GM23338 (cell line): ENCODE measurements at regions not wholly inside any gene's neighbourhood (a gene's known extent, or its start where the extent isn't known, plus 50 kb on each side); places are given as distances from the start of the nearest gene placed in this dataset.

Source experiments
- ATAC-seq: fragments of 200-7000 bp; cut with Tn5 transposase; 3 replicates; pipeline ENCODE4 v1.9.1; 2020
- DNase-seq: peaks from one replicate; pipeline ENCODE4 v3.0.0-alpha.2; 2015; ENCODE audit warnings: low spot score
- H2AFZ ChIP-seq: fragments of 200-600 bp; sonication (generic); 2 replicates; pipeline ENCODE4 v1.8.0; 2016; ENCODE audit warnings: antibody characterized with exemption, mild to moderate bottlenecking, moderate library complexity
- H3F3A ChIP-seq: fragments of 200-600 bp; sonication (generic); replicated peaks from 2 replicates; pipeline ENCODE4 v1.8.0; 2017; ENCODE audit warnings: antibody characterized with exemption, mixed run types, low read depth
- H3K27ac ChIP-seq: fragments of 200-600 bp; sonication (generic); 2 replicates; pipeline ENCODE4 v1.6.1; 2016; ENCODE audit warnings: low read depth
- H3K27me3 ChIP-seq: fragments of 200-600 bp; sonication (generic); 2 replicates; pipeline ENCODE4 v1.8.0; 2016; ENCODE audit warnings: mild to moderate bottlenecking, mixed run types, moderate library complexity; ENCODE audit not compliant: insufficient read depth
- H3K36me3 ChIP-seq: fragments of 200-600 bp; sonication (generic); 2 replicates; pipeline ENCODE4 v1.8.0; 2016; ENCODE audit warnings: mild to moderate bottlenecking; ENCODE audit not compliant: insufficient read depth
- H3K4me1 ChIP-seq: fragments of 200-600 bp; sonication (generic); 2 replicates; pipeline ENCODE4 v1.8.0; 2016; ENCODE audit warnings: mild to moderate bottlenecking, moderate library complexity; ENCODE audit not compliant: insufficient read depth
- H3K4me2 ChIP-seq: fragments of 200-600 bp; sonication (generic); 2 replicates; pipeline ENCODE4 v1.7.1; 2017; ENCODE audit warnings: mixed run types
- H3K4me3 ChIP-seq: fragments of 200-600 bp; sonication (generic); 2 replicates; pipeline ENCODE4 v1.6.1; 2016; ENCODE audit warnings: mixed run types
- H3K79me2 ChIP-seq: fragments of 200-600 bp; sonication (generic); replicated peaks from 2 replicates; pipeline ENCODE4 v1.8.0; 2017; ENCODE audit warnings: mild to moderate bottlenecking; ENCODE audit not compliant: insufficient read depth
- H3K9me2 ChIP-seq: fragments of 200-600 bp; sonication (generic); 2 replicates; pipeline ENCODE4 v1.8.0; 2017; ENCODE audit not compliant: insufficient read depth
- H4K20me1 ChIP-seq: fragments of 200-600 bp; sonication (generic); replicated peaks from 2 replicates; pipeline ENCODE4 v1.8.0; 2017; ENCODE audit warnings: mild to moderate bottlenecking; ENCODE audit not compliant: insufficient read depth
- H3K27ac Mint-ChIP-seq: 2 replicates; pipeline ENCODE4 v1.8.0; 2020; ENCODE audit warnings: inconsistent platforms, mild to moderate bottlenecking, moderate library complexity, mixed read lengths
- H3K27me3 Mint-ChIP-seq: 3 replicates; pipeline ENCODE4 v1.8.0; 2022; ENCODE audit warnings: low read depth, mild to moderate bottlenecking, moderate library complexity, mixed read lengths, inconsistent platforms; ENCODE audit not compliant: insufficient read depth, poor library complexity
- H3K36me3 Mint-ChIP-seq: 3 replicates; pipeline ENCODE4 v1.8.0; 2021; ENCODE audit warnings: low read depth, mild to moderate bottlenecking, inconsistent platforms, moderate library complexity, mixed read lengths
- H3K4me1 Mint-ChIP-seq: 3 replicates; pipeline ENCODE4 v1.8.0; 2020; ENCODE audit warnings: mild to moderate bottlenecking, inconsistent platforms, mixed read lengths
- H3K4me3 Mint-ChIP-seq: 3 replicates; pipeline ENCODE4 v1.8.0; 2021; ENCODE audit warnings: moderate library complexity, mild to moderate bottlenecking, inconsistent platforms, mixed read lengths
- H3K9me3 Mint-ChIP-seq: 3 replicates; pipeline ENCODE4 v1.8.0; 2020; ENCODE audit warnings: moderate library complexity, mild to moderate bottlenecking, inconsistent platforms, mixed read lengths
- CREB1 ChIP-seq: fragments of 250-450 bp; sonication (Bioruptor Pico); IDR thresholded peaks from 2 replicates; pipeline ENCODE4 v1.5.0; 2020; ENCODE audit warnings: low read depth, mild to moderate bottlenecking, moderate library complexity
- EZH2phosphoT487 ChIP-seq: fragments of 200-600 bp; sonication (generic); IDR thresholded peaks from one replicate; pipeline ENCODE4 v1.8.1; 2018; ENCODE audit warnings: antibody characterized with exemption; ENCODE audit not compliant: unreplicated experiment
- NANOG ChIP-seq: IDR thresholded peaks from 2 replicates; pipeline ENCODE4 v1.6.1; 2016; ENCODE audit warnings: antibody characterized with exemption, borderline replicate concordance
- ZNF114 ChIP-seq: fragments of 250-450 bp; sonication (Bioruptor Pico); IDR thresholded peaks from 2 replicates; pipeline ENCODE4 v1.5.0; 2020; ENCODE audit warnings: mild to moderate bottlenecking, moderate library complexity
- TF ChIP-seq, protein P1 (sequence below): fragments of 250-450 bp; sonication (Bioruptor Pico); IDR thresholded peaks from 2 replicates; pipeline ENCODE4 v1.5.0; 2020; ENCODE audit warnings: mild to moderate bottlenecking, moderate library complexity
- TF ChIP-seq, protein P2 (sequence below), 2 experiments: fragments of 200-600 bp in 1 of 2; sonication (generic) in 1 of 2; conservative IDR thresholded peaks; 2 replicates each; pipeline versions ENCODE4 v1.5.1 to v1.6.1; 2016 to 2017; ENCODE audit warnings: antibody characterized with exemption in 2 of 2, low read depth in 2 of 2, mild to moderate bottlenecking in 2 of 2, moderate library complexity in 1 of 2

DNA sequence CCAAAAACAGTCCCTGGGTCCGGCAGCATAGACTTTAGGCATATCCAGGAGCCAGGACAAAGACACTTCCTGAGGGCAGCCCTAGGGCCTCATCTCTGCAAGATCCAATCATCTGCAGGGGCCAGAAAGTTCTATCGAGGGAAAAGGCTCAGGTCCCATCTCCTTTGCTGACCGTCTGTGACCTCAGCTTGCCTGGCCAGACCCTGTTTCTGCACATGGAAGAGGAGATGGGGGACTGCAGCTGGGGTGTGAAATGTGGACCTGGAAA lies 51.0 kb upstream of the FCN1 start (continued):
- TF ChIP-seq, protein P1, sequence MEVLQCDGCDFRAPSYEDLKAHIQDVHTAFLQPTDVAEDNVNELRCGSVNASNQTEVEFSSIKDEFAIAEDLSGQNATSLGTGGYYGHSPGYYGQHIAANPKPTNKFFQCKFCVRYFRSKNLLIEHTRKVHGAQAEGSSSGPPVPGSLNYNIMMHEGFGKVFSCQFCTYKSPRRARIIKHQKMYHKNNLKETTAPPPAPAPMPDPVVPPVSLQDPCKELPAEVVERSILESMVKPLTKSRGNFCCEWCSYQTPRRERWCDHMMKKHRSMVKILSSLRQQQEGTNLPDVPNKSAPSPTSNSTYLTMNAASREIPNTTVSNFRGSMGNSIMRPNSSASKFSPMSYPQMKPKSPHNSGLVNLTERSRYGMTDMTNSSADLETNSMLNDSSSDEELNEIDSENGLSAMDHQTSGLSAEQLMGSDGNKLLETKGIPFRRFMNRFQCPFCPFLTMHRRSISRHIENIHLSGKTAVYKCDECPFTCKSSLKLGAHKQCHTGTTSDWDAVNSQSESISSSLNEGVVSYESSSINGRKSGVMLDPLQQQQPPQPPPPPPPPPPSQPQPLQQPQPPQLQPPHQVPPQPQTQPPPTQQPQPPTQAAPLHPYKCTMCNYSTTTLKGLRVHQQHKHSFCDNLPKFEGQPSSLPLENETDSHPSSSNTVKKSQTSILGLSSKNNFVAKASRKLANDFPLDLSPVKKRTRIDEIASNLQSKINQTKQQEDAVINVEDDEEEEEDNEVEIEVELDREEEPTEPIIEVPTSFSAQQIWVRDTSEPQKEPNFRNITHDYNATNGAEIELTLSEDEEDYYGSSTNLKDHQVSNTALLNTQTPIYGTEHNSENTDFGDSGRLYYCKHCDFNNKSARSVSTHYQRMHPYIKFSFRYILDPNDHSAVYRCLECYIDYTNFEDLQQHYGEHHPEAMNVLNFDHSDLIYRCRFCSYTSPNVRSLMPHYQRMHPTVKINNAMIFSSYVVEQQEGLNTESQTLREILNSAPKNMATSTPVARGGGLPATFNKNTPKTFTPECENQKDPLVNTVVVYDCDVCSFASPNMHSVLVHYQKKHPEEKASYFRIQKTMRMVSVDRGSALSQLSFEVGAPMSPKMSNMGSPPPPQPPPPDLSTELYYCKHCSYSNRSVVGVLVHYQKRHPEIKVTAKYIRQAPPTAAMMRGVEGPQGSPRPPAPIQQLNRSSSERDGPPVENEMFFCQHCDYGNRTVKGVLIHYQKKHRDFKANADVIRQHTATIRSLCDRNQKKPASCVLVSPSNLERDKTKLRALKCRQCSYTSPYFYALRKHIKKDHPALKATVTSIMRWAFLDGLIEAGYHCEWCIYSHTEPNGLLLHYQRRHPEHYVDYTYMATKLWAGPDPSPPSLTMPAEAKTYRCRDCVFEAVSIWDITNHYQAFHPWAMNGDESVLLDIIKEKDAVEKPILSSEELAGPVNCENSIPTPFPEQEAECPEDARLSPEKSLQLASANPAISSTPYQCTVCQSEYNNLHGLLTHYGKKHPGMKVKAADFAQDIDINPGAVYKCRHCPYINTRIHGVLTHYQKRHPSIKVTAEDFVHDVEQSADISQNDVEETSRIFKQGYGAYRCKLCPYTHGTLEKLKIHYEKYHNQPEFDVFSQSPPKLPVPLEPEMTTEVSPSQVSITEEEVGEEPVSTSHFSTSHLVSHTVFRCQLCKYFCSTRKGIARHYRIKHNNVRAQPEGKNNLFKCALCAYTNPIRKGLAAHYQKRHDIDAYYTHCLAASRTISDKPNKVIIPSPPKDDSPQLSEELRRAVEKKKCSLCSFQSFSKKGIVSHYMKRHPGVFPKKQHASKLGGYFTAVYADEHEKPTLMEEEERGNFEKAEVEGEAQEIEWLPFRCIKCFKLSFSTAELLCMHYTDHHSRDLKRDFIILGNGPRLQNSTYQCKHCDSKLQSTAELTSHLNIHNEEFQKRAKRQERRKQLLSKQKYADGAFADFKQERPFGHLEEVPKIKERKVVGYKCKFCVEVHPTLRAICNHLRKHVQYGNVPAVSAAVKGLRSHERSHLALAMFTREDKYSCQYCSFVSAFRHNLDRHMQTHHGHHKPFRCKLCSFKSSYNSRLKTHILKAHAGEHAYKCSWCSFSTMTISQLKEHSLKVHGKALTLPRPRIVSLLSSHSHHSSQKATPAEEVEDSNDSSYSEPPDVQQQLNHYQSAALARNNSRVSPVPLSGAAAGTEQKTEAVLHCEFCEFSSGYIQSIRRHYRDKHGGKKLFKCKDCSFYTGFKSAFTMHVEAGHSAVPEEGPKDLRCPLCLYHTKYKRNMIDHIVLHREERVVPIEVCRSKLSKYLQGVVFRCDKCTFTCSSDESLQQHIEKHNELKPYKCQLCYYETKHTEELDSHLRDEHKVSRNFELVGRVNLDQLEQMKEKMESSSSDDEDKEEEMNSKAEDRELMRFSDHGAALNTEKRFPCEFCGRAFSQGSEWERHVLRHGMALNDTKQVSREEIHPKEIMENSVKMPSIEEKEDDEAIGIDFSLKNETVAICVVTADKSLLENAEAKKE, result no peak
- TF ChIP-seq EZH2phosphoT487 (no peak), CREB1 (CRISPR knock-in tag) (no peak)

DNA sequence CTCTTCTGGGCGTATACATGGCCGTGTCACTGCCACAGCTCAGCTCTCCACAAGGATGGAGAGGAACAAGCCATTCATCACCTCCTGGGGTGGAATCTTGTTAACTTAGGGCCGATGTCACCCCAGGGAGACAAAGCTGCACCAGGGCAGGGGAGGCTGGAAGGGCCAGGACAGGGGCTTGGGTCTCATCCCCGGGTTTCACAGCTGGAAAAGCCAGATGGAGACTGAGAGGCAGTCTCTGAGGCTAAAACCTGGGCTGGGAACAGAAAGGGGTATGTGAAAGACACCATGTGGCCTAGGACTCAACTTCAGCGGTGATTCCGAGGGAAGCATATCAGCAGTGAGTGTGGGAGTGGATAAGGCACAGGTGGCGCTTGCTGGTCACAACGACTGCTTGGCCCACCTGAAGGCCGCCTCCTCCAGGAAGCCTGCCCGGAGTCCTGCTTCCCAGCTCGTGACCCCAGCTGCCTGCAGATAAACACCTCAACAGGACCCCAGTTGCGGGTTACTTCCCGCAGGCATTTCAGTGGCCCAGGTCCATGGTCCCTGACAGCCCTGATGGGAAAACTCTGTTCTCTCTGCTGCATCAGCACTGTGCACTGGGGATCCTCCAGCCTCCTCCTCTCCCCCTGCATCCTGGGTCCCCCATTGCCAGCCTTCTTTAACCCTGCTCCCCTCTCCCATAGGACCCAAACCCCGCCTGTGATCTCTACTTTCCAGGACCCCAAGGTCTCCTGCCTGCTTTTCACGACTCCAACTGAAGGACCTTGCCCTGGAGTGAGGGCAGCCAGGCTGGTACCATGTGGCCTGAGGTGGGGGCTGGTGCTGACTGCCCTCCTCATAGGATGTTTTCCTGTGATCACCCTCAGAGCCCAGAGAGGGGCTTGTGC lies 51.7 kb upstream of the FCN1 start:
- H3F3A ChIP-seq, result no peaks in the 10 kb centered on the region
- TF ChIP-seq, protein P2, sequence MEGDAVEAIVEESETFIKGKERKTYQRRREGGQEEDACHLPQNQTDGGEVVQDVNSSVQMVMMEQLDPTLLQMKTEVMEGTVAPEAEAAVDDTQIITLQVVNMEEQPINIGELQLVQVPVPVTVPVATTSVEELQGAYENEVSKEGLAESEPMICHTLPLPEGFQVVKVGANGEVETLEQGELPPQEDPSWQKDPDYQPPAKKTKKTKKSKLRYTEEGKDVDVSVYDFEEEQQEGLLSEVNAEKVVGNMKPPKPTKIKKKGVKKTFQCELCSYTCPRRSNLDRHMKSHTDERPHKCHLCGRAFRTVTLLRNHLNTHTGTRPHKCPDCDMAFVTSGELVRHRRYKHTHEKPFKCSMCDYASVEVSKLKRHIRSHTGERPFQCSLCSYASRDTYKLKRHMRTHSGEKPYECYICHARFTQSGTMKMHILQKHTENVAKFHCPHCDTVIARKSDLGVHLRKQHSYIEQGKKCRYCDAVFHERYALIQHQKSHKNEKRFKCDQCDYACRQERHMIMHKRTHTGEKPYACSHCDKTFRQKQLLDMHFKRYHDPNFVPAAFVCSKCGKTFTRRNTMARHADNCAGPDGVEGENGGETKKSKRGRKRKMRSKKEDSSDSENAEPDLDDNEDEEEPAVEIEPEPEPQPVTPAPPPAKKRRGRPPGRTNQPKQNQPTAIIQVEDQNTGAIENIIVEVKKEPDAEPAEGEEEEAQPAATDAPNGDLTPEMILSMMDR (conservative IDR thresholded peaks at IDR 0.05; ENCODE audit: low read depth in 2 of 2), result no peak
- TF ChIP-seq ZNF114 (CRISPR knock-in tag) (no peak), NANOG (no peak)
- H3K4me2 ChIP-seq, result no peak overlapping the region
- H3K4me3 ChIP-seq, result no peak overlapping the region
- no peak overlapping the region for H3K27ac ChIP-seq
- H2AFZ ChIP-seq, result no peak overlapping the region
- H3K79me2 ChIP-seq, result no peaks in the 10 kb centered on the region
- Mint-ChIP-seq H3K9me3 (no peaks in the 10 kb centered on the region; the same call in 1 of the 3 replicates), H3K4me1 (peaks cover 35% of the 10 kb centered on the region), H3K27ac (no peak overlapping the region), H3K4me3 (no peak overlapping the region), H3K27me3 (peaks cover 6% of the 10 kb centered on the region), H3K36me3 (no peaks in the 10 kb centered on the region)
- no peaks in the 10 kb centered on the region for H3K36me3 ChIP-seq
- no peaks in the 10 kb centered on the region for H3K9me2 ChIP-seq
- DNase-seq (no peak), ATAC-seq (no peak)
- H4K20me1 ChIP-seq, result no peaks in the 10 kb centered on the region
- no peaks in the 10 kb centered on the region for H3K27me3 ChIP-seq
- H3K4me1 ChIP-seq, result peaks cover 8% of the 10 kb centered on the region
